IMR-90 (cell line): ENCODE measurements at regions not wholly inside any gene's neighbourhood (a gene's known extent, or its start where the extent isn't known, plus 50 kb on each side); places are given as distances from the start of the nearest gene placed in this dataset.
A peak's percentile ranks its signal among the peaks of the same experiment; 100 is the strongest.

ENCODE experiments used
- ATAC-seq: fragments of 200-7000 bp; cut with Tn5 transposase; 2 replicates; pipeline ENCODE4 v1.9.1; 2020; ENCODE audit warnings: low read depth, mild to moderate bottlenecking, moderate library complexity
- BruUV-seq: library from RNA; stranded (reverse); fragments of 400-500 nt; replicated peaks from 2 replicates; lab custom pipeline; 2021; lab: Mats Ljungman, UMichigan
- CTCF ChIA-PET: fragments of 300-600 bp; formaldehyde crosslinking; extraction: SDS; loops from one replicate; lab custom pipeline; 2021; ENCODE audit warnings: antibody characterized with exemption; lab: Yijun Ruan, JAX
- POLR2A ChIA-PET: fragments of 300-600 bp; sonication (Branson Sonifier 250); formaldehyde crosslinking; loops from one replicate; lab custom pipeline; 2022; ENCODE audit warnings: antibody characterized with exemption; ENCODE audit not compliant: unreplicated experiment; lab: Charles Lee
- DNase-seq: peaks from one replicate; pipeline ENCODE4 v3.0.0; 2013
- H2AFZ ChIP-seq: replicated peaks from 2 replicates; pipeline ENCODE3; 2013; ENCODE audit warnings: low read length, mild to moderate bottlenecking; ENCODE audit not compliant: poor library complexity
- H2AK5ac ChIP-seq: 2 replicates; pipeline ENCODE4 v1.6.1; 2013; ENCODE audit warnings: low read depth, low read length, inconsistent platforms
- H2AK9ac ChIP-seq: replicated peaks from 2 replicates; pipeline ENCODE3; 2013; ENCODE audit warnings: mild to moderate bottlenecking, low read depth, low read length, moderate library complexity; ENCODE audit not compliant: poor library complexity
- H2BK120ac ChIP-seq: 2 replicates; pipeline ENCODE4 v1.6.1; 2013; ENCODE audit warnings: low read depth, low read length, inconsistent platforms
- H2BK15ac ChIP-seq: 3 replicates; pipeline ENCODE4 v1.6.1; 2013; ENCODE audit warnings: low read depth, low read length, inconsistent platforms
- H2BK20ac ChIP-seq: 2 replicates; pipeline ENCODE4 v1.6.1; 2013; ENCODE audit warnings: low read depth, mild to moderate bottlenecking, inconsistent platforms, low read length, moderate library complexity
- H2BK5ac ChIP-seq: 2 replicates; pipeline ENCODE4 v1.6.1; 2013; ENCODE audit warnings: mild to moderate bottlenecking, low read depth, low read length, inconsistent platforms; ENCODE audit not compliant: poor library complexity, severe bottlenecking
- H3K14ac ChIP-seq: replicated peaks from 2 replicates; pipeline ENCODE4 v1.6.1; 2013; ENCODE audit warnings: low read depth, low read length, inconsistent platforms
- H3K18ac ChIP-seq: 2 replicates; pipeline ENCODE4 v1.6.1; 2013; ENCODE audit warnings: low read depth, low read length, control low read depth
- H3K23ac ChIP-seq: 2 replicates; pipeline ENCODE4 v1.6.1; 2013; ENCODE audit warnings: low read depth, low read length, inconsistent platforms
- H3K27ac ChIP-seq: 2 replicates; pipeline ENCODE4 v1.5.1; 2013; ENCODE audit warnings: mild to moderate bottlenecking, control low read depth, low read length; ENCODE audit not compliant: insufficient read depth
- H3K27me3 ChIP-seq: 2 replicates; pipeline ENCODE4 v1.6.1; 2013; ENCODE audit warnings: low read length; ENCODE audit not compliant: control insufficient read depth, insufficient read depth
- H3K36me3 ChIP-seq: 2 replicates; pipeline ENCODE4 v1.6.1; 2013; ENCODE audit warnings: low read length, mixed read lengths; ENCODE audit not compliant: control insufficient read depth, insufficient read depth
- H3K4ac ChIP-seq: 2 replicates; pipeline ENCODE4 v1.6.1; 2013; ENCODE audit warnings: low read depth, low read length, inconsistent platforms
- H3K4me1 ChIP-seq: 2 replicates; pipeline ENCODE4 v1.6.1; 2013; ENCODE audit warnings: low read length, mixed read lengths; ENCODE audit not compliant: control insufficient read depth, insufficient read depth
- H3K4me2 ChIP-seq: 2 replicates; pipeline ENCODE4 v1.6.1; 2013; ENCODE audit warnings: low read depth, mild to moderate bottlenecking, control low read depth, low read length, moderate library complexity
- H3K4me3 ChIP-seq: 2 replicates; pipeline ENCODE4 v1.5.1; 2013; ENCODE audit warnings: low read depth, mild to moderate bottlenecking, control low read depth, low read length, moderate library complexity; ENCODE audit not compliant: insufficient read depth
- H3K56ac ChIP-seq: 2 replicates; pipeline ENCODE4 v1.6.1; 2013; ENCODE audit warnings: low read length, inconsistent platforms; ENCODE audit not compliant: insufficient read depth; ENCODE audit errors: extremely low read depth
- H3K79me1 ChIP-seq, 2 experiments: 2 replicates each; pipeline ENCODE4 v1.6.1; 2013; ENCODE audit warnings: low read length in 2 of 2, inconsistent platforms in 1 of 2, low read depth in 1 of 2
- H3K9ac ChIP-seq: 2 replicates; pipeline ENCODE4 v1.6.1; 2013; ENCODE audit warnings: low read depth, low read length, control low read depth
- H3K9me1 ChIP-seq: 2 replicates; pipeline ENCODE4 v1.6.1; 2013; ENCODE audit warnings: low read length, inconsistent platforms; ENCODE audit not compliant: insufficient read depth
- H3K9me3 ChIP-seq: 2 replicates; pipeline ENCODE4 v1.6.1; 2013; ENCODE audit warnings: low read length; ENCODE audit not compliant: control insufficient read depth, insufficient read depth
- H4K20me1 ChIP-seq: 2 replicates; pipeline ENCODE4 v1.6.1; 2013; ENCODE audit warnings: low read length, inconsistent platforms; ENCODE audit not compliant: insufficient read depth
- H4K5ac ChIP-seq: 2 replicates; pipeline ENCODE4 v1.6.1; 2013; ENCODE audit warnings: mild to moderate bottlenecking, low read depth, low read length, control low read depth
- H4K8ac ChIP-seq, 2 experiments: 2 replicates each; pipeline ENCODE4 v1.6.1; 2013; ENCODE audit warnings: low read depth in 2 of 2, low read length in 2 of 2, control low read depth in 1 of 2, inconsistent platforms in 1 of 2
- H4K91ac ChIP-seq: 2 replicates; pipeline ENCODE4 v1.6.1; 2013; ENCODE audit warnings: low read depth, low read length, inconsistent platforms; ENCODE audit not compliant: insufficient read depth
- BHLHE40 ChIP-seq: fragments of 150-350 bp; IDR thresholded peaks from 2 replicates; pipeline ENCODE4 v1.6.1; 2016; ENCODE audit warnings: mild to moderate bottlenecking, low read depth, low read length
- CEBPB ChIP-seq: IDR thresholded peaks from 2 replicates; pipeline ENCODE4 v1.6.1; 2012; ENCODE audit warnings: low read depth, low read length, improper control_type of control experiment
- CTCF ChIP-seq: conservative IDR thresholded peaks from 2 replicates; pipeline ENCODE4 v1.5.1; 2012; ENCODE audit warnings: mild to moderate bottlenecking, low read depth, low read length, improper control_type of control experiment
- FOS ChIP-seq: fragments of 150-350 bp; IDR thresholded peaks from 2 replicates; pipeline ENCODE4 v1.6.1; 2016; ENCODE audit warnings: low read depth, low read length
- MAFK ChIP-seq: IDR thresholded peaks from 2 replicates; pipeline ENCODE4 v1.6.1; 2012; ENCODE audit warnings: low read depth, low read length, improper control_type of control experiment
- MAZ ChIP-seq: IDR thresholded peaks from 2 replicates; pipeline ENCODE4 v1.6.1; 2012; ENCODE audit warnings: low read depth, mild to moderate bottlenecking, low read length, improper control_type of control experiment, moderate library complexity, borderline replicate concordance
- MXI1 ChIP-seq: IDR thresholded peaks from 2 replicates; pipeline ENCODE4 v1.6.1; 2012; ENCODE audit warnings: low read depth, mild to moderate bottlenecking, low read length, moderate library complexity, borderline replicate concordance
- NFE2L2 ChIP-seq: fragments of 150-350 bp; IDR thresholded peaks from 2 replicates; pipeline ENCODE4 v1.6.1; 2016; ENCODE audit warnings: low read depth, mild to moderate bottlenecking, low read length
- RAD21 ChIP-seq: IDR thresholded peaks from 2 replicates; pipeline ENCODE4 v1.6.1; 2012; ENCODE audit warnings: low read length, improper control_type of control experiment
- RFX5 ChIP-seq: IDR thresholded peaks from 2 replicates; pipeline ENCODE4 v1.8.0; 2012; ENCODE audit warnings: low read depth, mild to moderate bottlenecking, low read length, moderate library complexity
- SMC3 ChIP-seq: fragments of 150-350 bp; IDR thresholded peaks from 2 replicates; pipeline ENCODE4 v1.6.1; 2016; ENCODE audit warnings: low read depth, mild to moderate bottlenecking, antibody characterized with exemption, low read length, moderate library complexity
- WGBS, 2 experiments: methylation state at CpG; one replicate each; pipeline versions ENCODE4 v1.1.5 to v1.1.7; 2013; ENCODE audit warnings: missing lambda C conversion rate in 2 of 2; ENCODE audit not compliant: insufficient read length in 1 of 2; ENCODE audit errors: extremely low coverage in 2 of 2; 5-methylcytosine and 5-hydroxymethylcytosine counted together
- dilution Hi-C: fragments of 300-500 bp; cut with HindIII; formaldehyde crosslinking; loops from one replicate; pipeline ENCODE4 v1.14.3; 2018; ENCODE audit warnings: low sequenced_read_pairs; ENCODE audit not compliant: unreplicated experiment
- in situ Hi-C: fragments of 300-500 bp; cut with MboI; formaldehyde crosslinking; loops from 3 replicates; pipeline ENCODE4 v1.14.3; 2019; ENCODE audit warnings: low sequenced_read_pairs, inconsistent platforms, mixed read lengths
- intact Hi-C: fragments of 100-400 bp; cut with micrococcal nuclease; formaldehyde crosslinking; loops from 2 replicates; pipeline ENCODE4 v1.10.0; 2022
- TF ChIP-seq, protein P1 (sequence below): fragments of 150-350 bp; IDR thresholded peaks from 2 replicates; pipeline ENCODE4 v1.6.1; 2016; ENCODE audit warnings: low read depth, mild to moderate bottlenecking, low read length, moderate library complexity, borderline replicate concordance

GRCh38 chr6:121810158-121811032, 374.9 kb downstream of the GJA1 start (continued):
- TF ChIP-seq SMC3: no peak

GRCh38 chr6:121811106-121811505, 375.7 kb downstream of the GJA1 start:
- no peaks in the 10 kb centered on the region for H3K79me1 ChIP-seq
- H3K36me3 ChIP-seq: no peaks in the 10 kb centered on the region
- ATAC-seq: no peak
- H2BK15ac ChIP-seq: peak overlapping the region; percentile 89; the same call in 1 of the 3 replicates
- peak overlapping the region; percentile 80; the same call in 1 of the 2 replicates for H4K5ac ChIP-seq
- H3K23ac ChIP-seq: no peak overlapping the region
- WGBS, 2 experiments: no CpG with 5 or more reads among the region's 3 CpGs
- H4K20me1 ChIP-seq: no peaks in the 10 kb centered on the region
- peak overlapping the region; percentile 16; the same call in 1 of the 2 replicates for H3K27ac ChIP-seq
- H2AK9ac ChIP-seq: no peak overlapping the region
- ChIA-PET POLR2A (no interaction called here), CTCF (no interaction called here)
- intact Hi-C loops (no loop called here), in situ Hi-C loops (no loop called here), dilution Hi-C loops (no loop called here)
- H2BK20ac ChIP-seq: peak overlapping the region; percentile 24; the same call in 1 of the 2 replicates
- peaks cover 2% of the 10 kb centered on the region for H3K9me1 ChIP-seq
- H3K14ac ChIP-seq: no peak overlapping the region
- peak overlapping the region; percentile 89 for H2BK120ac ChIP-seq
- H3K56ac ChIP-seq: no peak overlapping the region
- H2BK5ac ChIP-seq: peak overlapping the region; percentile 5
- peaks cover 12% of the 10 kb centered on the region for H3K4me1 ChIP-seq
- no peak for DNase-seq
- H3K27me3 ChIP-seq: no peaks in the 10 kb centered on the region
- H2AK5ac ChIP-seq: peak overlapping the region; percentile 58; the same call in 1 of the 2 replicates
- H3K9me3 ChIP-seq: no peaks in the 10 kb centered on the region
- H3K18ac ChIP-seq: peak overlapping the region; percentile 77
- no peak overlapping the region for H2AFZ ChIP-seq
- no TSS peak for BruUV-seq
- no peak overlapping the region for H3K4me3 ChIP-seq
- no peak overlapping the region for H3K9ac ChIP-seq
- H3K4me2 ChIP-seq: no peak overlapping the region
- H4K91ac ChIP-seq: peak overlapping the region; percentile 36; the same call in 1 of the 2 replicates
- H4K8ac ChIP-seq: peak overlapping the region; percentile 21 to 30; a peak in 2 of 4 replicates
- peak overlapping the region; percentile 15; the same call in 1 of the 2 replicates for H3K4ac ChIP-seq
- TF ChIP-seq RFX5: no peak
- no peak for TF ChIP-seq MXI1
- no peak for TF ChIP-seq MAZ
- TF ChIP-seq RAD21: no peak
- TF ChIP-seq MAFK: no peak
- TF ChIP-seq FOS: no peak
- TF ChIP-seq BHLHE40: no peak
- TF ChIP-seq CTCF: no peak
- TF ChIP-seq, protein P1, sequence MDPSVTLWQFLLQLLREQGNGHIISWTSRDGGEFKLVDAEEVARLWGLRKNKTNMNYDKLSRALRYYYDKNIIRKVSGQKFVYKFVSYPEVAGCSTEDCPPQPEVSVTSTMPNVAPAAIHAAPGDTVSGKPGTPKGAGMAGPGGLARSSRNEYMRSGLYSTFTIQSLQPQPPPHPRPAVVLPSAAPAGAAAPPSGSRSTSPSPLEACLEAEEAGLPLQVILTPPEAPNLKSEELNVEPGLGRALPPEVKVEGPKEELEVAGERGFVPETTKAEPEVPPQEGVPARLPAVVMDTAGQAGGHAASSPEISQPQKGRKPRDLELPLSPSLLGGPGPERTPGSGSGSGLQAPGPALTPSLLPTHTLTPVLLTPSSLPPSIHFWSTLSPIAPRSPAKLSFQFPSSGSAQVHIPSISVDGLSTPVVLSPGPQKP: no peak
- no peak for TF ChIP-seq CEBPB
- no peak for TF ChIP-seq NFE2L2
- no peak for TF ChIP-seq SMC3
